ENCODE measurements at regions not wholly inside any gene's neighbourhood (a gene's known extent, or its start where the extent isn't known, plus 50 kb on each side); places are given as distances from the start of the nearest gene placed in this dataset.

DNA sequence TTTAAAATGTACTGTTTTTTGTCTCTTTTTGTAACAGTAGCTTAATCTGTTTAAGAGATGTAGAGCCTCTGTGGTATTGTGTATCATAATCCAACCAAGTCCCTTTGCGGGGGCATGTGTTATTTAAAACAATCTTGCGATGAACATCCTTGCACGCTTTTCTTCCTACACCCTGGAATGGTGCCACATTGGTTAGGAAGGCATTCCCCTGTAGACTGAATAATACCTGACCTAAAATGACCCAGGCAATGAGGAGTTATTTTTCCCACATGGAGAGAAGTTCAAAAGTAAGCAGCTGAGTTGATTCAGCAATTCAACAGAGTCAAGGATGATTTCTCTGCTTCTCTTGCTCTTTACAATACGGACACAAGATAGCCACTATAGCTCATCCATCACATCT is 142.0 kb upstream of the PMEPA1 start:
- ChIA-PET CTCF (no interaction called here), POLR2A (no interaction called here)
- dilution Hi-C loops (cut with MboI; ENCODE audit: extremely low pct_ligation_motif_present, low sequenced_read_pairs), result no loop called here
- Histone ChIP-seq H2AFZ (ENCODE audit: low read depth, low read length) (no peak overlapping the region), H3K4me3 (replicated peaks in 1 of 3; ENCODE audit: insufficient read depth in 1 of 3, low read depth in 1 of 3, low read length in 3 of 3) (no peak overlapping the region), H3K27ac (ENCODE audit: insufficient read depth, low read depth, low read length) (no peak overlapping the region), H4K20me1 (replicated peaks; ENCODE audit: control insufficient read depth, extremely low read depth, insufficient read depth, low read length) (no peaks in the 10 kb centered on the region), H3K79me2 (ENCODE audit: control insufficient read depth, insufficient read depth, low read length) (no peaks in the 10 kb centered on the region), H3K36me3 (ENCODE audit: control insufficient read depth in 2 of 2, extremely low read depth in 1 of 2, insufficient read depth in 2 of 2, low read length in 2 of 2) (no peaks in the 10 kb centered on the region), H3K9ac (replicated peaks; ENCODE audit: extremely low read depth, insufficient read depth, low read length) (no peak overlapping the region), H3K9me3 (replicated peaks; ENCODE audit: control insufficient read depth, insufficient read depth, low read length) (no peaks in the 10 kb centered on the region), H3K4me1 (ENCODE audit: control insufficient read depth, extremely low read depth, insufficient read depth, low read length) (no peaks in the 10 kb centered on the region), H3K9me1 (replicated peaks; ENCODE audit: control insufficient read depth, extremely low read depth, insufficient read depth, low read length) (no peaks in the 10 kb centered on the region), H3K27me3 (ENCODE audit: control insufficient read depth in 2 of 2, insufficient read depth in 2 of 2, low read length in 2 of 2) (peaks cover 5% of the 10 kb centered on the region in 2 experiments), H3K4me2 (ENCODE audit: insufficient read depth, low read length) (no peak overlapping the region)
- TF ChIP-seq JUN (IDR thresholded peaks at IDR 0.05; ENCODE audit: borderline replicate concordance, insufficient read depth, insufficient read length, low read depth) (no peak), FOS (IDR thresholded peaks at IDR 0.05; ENCODE audit: borderline replicate concordance, insufficient read depth, low read length) (no peak), POLR2AphosphoS5 (IDR thresholded peaks at IDR 0.05; ENCODE audit: insufficient read depth, low read depth, low read length) (no peak), POLR2A (IDR thresholded peaks at IDR 0.05; ENCODE audit: low read depth, low read length) (no peak), EZH2 (IDR thresholded peaks at IDR 0.05; ENCODE audit: borderline replicate concordance, low read depth, low read length, severe bottlenecking) (no peak), MYC (IDR thresholded peaks at IDR 0.05; ENCODE audit: low read depth, low read length) (no peak), GATA2 (IDR thresholded peaks at IDR 0.05; ENCODE audit: insufficient read depth, insufficient read length, low read depth, low read length) (no peak)
- TF ChIP-seq, protein P1, sequence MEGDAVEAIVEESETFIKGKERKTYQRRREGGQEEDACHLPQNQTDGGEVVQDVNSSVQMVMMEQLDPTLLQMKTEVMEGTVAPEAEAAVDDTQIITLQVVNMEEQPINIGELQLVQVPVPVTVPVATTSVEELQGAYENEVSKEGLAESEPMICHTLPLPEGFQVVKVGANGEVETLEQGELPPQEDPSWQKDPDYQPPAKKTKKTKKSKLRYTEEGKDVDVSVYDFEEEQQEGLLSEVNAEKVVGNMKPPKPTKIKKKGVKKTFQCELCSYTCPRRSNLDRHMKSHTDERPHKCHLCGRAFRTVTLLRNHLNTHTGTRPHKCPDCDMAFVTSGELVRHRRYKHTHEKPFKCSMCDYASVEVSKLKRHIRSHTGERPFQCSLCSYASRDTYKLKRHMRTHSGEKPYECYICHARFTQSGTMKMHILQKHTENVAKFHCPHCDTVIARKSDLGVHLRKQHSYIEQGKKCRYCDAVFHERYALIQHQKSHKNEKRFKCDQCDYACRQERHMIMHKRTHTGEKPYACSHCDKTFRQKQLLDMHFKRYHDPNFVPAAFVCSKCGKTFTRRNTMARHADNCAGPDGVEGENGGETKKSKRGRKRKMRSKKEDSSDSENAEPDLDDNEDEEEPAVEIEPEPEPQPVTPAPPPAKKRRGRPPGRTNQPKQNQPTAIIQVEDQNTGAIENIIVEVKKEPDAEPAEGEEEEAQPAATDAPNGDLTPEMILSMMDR (IDR thresholded peaks at IDR 0.05; ENCODE audit: extremely low read depth in 1 of 2, insufficient read depth in 1 of 2, low read depth in 1 of 2, low read length in 2 of 2), result no peak
- TF ChIP-seq, protein P2, sequence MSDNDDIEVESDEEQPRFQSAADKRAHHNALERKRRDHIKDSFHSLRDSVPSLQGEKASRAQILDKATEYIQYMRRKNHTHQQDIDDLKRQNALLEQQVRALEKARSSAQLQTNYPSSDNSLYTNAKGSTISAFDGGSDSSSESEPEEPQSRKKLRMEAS (IDR thresholded peaks at IDR 0.05; ENCODE audit: insufficient read depth, insufficient read length), result no peak
- no peak for FAIRE-seq
- intact Hi-C loops (cut with micrococcal nuclease), result no loop called here
- no peak for DNase-seq (ENCODE audit: low read depth, low spot score)
- BruUV-seq (replicated peaks), result no TSS peak
